ENCODE measurements at regions not wholly inside any gene's neighbourhood (a gene's known extent, or its start where the extent isn't known, plus 50 kb on each side); places are given as distances from the start of the nearest gene placed in this dataset.

DNA sequence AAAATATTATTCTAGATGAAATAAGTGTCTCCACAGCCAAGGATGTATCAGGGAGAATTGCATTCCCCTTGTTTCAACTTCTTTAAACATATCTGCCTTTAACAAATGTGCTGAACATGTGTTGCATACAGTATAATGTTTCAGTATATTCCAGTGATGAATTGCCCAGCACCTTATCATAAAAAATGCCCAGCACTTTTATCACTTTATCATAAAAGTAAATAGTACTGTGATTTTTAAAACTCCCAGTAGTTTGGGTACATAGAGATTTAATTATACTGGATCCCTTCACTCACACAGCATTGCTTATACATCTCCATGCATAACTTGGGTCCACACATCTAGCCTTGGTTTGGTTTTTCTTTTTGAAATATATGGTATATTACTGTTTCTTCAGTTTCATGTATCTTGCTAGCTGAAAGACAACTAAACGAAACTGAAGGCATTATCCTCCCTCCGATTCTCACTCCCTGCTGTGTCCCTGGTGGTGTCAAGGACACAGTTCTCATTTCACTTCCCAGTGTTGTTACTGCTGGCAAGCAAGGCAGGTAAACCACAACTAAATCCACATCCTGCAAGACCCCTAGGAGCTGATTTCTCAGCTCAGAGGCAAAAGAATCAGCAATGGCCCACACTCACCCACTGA is 118.2 kb upstream of the SLC44A3 start:
- DNase-seq, result no peak

DNA sequence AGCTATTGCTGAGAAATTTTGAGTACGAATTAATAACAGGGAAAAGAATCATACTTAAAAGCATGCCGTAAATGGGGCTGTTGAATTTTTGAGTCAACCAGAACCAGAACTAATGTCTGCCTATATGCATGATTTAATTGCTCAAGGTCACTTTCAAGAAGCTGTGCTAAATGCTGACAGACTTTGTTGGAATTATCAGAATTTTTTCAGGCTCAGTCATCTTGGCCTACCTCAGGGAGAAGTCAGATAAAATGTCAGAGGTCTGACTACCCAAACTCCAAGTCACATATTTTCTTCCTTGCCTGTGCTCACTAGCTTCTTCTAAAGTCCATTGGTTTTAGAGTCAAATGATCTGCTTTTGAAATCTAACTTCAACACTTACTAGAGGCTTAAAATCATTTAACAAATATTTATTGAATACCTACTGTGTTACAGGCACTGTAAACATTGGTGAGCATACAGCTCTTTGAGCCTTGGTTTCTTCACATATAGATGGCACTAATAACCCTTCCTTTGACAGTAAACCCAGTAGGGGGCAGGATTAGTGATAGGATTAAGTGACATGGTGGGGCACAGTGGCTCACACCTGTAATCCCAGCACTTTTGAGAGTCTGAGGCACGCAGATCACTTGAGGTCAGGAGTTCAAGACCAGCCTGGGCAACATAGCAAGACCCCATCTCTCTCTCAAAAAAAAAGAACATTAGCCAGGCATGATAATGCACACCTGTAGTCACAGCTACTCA is 121.2 kb upstream of the SLC44A3 start:
- no peak for DNase-seq

- no peak for DNase-seq
Measured at GRCh38 chr1:94698356-94698755, 121.8 kb upstream of the SLC44A3 start.

DNA sequence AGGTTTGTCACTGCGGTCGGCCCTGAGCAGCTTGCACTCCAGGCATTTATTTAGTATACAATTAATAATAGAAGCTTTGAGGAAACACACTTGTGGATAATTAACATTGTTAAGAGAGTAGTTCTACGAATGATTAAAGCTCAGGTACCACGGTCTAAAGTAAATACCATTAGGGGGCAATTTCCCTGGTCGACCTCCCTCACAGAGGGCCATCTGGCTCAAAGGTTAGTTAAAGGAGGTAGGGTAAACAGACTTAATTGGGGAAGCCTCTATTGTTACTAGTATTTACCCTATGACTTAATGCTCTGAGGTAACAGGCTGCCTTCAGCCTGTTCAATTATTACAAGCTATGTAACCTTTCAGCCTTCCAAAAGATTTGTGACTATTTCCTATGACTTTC is 122.3 kb upstream of the SLC44A3 start:
- DNase-seq, result no peak

DNA sequence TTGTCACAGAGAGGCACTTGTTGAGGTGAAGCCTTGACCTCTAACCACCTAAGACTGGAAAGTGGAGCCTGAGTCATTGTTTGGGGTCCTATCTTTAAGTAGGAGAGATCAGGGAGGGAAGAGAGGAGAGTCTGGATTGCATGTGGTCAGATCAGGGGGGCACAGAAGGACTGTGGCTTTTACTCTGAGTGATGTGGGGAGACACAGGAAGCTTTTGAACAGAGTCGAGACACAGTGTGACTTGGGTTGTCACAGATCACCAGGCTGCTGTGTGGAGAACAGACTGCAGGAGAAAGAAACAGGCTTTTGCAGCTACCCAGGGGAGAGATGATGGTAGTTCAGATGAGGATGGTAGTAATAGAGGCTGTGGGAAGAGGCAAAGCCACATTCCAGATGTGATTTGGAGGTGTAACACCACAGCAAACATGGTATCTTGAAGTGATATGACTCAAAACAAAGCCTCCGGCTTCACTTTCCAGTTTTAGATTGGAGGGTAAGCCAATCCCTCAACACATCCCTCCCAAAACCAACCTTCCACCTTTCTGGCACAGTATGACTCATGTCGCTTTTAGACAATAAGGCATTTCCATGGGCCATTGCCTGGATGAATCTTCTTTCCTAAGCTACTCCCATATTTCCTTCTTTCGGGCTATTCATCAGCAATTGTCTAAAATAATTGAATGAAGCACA is 125.8 kb upstream of the SLC44A3 start:
- no peak for DNase-seq

GRCh38 chr1:94693435-94693834 is 126.7 kb upstream of the SLC44A3 start:
- no peak for DNase-seq

DNA sequence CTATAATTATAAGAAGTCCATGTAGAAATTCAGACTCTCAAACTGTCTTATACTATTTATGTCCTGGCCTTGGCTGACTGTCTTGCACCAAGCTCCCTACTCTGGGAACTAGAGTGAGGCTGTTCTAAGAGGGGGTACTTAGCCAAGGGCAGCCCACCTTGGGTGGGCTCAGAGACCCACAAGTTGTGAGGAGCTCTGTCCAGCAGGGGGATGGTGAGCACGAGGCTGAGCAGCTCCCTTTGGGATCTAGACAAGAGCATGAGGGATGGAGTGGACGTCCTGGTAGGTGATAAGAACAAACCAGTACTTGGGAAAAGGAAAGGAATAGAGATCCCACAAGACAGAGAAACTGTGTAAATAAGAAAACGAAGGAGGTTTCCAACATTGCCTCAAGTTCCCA is 127.1 kb upstream of the SLC44A3 start:
- no peak for DNase-seq

DNA sequence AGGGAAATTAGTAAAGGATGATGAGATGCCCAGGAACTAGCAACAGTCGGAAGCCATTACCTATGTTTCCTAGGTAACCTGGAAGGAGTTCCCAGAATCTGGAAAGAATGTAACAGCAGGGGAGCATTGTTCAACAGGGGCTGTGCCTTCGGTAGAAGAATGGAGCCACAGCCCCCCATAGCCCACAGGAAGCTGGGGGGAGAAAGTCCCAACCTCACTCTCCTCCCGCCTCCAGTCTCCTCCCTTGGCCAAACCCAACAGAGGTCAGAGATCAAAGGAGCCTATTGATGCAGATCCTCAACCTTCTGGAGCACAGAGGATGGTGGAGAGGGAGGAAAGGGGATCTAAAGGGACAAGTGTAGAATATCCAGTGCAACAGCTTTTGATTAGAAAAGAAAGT is 131.5 kb upstream of the SLC44A3 start:
- DNase-seq, result no peak

DNA sequence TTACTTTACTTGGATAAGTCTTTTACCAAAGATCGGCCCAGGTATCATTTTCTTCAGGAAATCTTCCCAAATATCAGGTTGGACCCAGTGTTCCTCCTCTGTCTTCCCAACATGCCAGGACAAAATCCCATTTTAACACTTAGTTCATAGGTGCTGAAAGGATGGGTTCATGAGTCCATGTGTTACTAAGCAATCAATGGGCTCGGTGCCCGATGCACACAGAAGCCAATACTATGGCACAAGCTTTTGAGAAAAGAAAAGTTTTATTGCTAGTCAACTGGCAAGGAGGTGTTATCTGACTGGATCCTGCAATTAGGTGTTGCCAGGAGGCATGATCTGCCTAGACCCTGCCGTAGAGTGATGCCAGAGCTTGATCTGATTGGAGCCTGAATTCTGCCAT is 133.3 kb upstream of the SLC44A3 start:
- no peak for DNase-seq

DNA sequence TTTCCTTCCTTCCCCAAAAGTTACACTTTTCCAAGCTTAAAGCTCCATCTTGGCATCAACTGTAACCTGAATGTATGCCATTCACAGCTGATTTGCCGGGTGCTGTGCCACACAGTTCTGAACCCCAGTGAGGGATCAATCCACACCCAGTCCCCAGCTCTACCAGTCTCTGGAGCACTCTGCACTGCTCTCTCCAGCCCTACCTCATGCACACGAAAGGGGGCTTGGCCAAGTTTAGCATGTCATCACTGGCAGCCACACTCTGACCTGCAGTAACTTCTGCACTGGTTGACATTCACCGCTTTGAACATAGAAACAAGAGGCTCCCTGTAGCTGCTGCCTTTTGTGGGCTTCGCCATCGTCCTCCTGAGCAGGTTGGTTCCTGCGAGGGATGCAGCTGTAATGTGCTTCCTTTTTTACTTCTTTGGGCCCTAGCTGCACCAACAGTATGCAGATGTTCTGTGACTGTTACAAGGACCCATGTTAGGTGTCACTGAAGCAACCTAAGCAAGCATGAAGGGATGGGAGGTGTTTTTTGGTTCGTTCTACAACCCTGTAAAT is 135.4 kb upstream of the SLC44A3 start:
- DNase-seq, result no peak

- DNase-seq, result no peak
Measured at GRCh38 chr1:94683886-94684285, 136.3 kb upstream of the SLC44A3 start.

DNA sequence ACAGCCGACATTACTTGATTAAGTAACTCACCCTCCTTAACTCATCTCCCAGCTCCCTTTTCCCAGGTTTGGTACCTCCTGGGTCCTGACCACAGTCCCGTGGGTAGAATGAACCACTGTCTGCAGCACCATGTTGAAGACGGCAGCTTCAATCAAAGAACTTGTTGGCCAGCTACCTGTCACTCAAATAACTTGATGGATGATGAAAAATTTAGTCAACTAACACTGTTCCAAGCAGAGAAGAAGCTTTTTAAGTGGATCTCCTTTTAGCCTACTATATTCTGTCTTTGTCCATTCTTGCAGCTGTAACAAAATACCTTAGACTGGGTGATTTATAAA is 138.4 kb upstream of the F3 start:
- DNase-seq, result no peak

DNA sequence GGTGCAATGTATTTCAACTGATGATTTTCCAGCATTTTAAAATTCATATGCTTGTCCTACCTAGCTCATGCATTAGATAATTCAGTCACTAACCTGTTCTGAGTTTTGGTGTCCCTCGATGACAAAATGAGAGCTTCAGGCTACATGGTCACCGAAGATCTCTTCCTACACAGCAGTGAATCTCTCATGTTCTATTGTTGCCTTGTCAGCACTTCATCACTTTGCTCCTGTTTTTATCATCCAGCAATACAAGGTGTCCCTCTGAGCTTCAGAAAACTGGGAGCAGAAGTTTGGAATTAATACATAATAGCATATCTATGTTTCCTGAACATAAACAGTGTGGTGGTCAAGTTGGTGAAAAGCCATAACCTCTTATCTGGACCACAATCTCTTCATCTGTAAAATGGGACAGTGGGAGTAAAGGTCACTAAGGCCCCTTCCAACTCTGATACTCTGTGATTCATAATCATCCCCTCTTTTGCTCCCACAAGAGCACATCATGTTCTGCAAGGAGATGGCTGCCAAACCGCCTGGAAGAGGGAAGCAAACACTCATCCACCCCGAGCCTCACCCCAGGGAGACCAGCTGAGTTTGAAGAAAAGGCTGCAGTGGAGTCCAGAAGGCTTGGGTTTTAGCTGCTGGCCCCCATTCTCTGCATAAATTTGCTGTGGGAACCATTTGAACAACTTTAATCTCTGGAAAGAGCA is 137.9 kb upstream of the F3 start:
- no peak for DNase-seq

- DNase-seq, result no peak
Measured at GRCh38 chr1:94678202-94678848, 136.8 kb upstream of the F3 start.

- no peak for DNase-seq
Measured at GRCh38 chr1:94677714-94678113, 136.2 kb upstream of the F3 start.

DNA sequence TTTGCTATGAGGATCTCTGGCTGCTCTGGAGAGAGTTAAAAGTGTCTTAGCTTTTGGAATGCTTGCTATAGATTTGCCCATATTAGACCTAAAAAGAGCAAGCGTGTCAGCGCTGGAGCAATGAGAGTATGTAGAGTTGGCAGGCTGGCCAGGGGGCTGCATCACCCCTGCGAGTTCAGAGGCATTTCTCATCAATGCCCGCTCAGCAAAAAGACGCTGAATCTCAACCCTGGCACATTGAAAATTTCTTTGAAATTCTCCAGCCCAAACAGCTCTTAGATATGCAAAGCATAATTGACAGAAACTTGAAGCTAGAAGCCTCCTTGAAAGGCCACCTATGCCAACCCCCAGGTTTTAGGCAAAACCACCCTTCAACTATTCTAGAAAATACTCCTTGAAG is 135.5 kb upstream of the F3 start:
- DNase-seq, result no peak

GRCh38 chr1:94676686-94677085 is 135.1 kb upstream of the F3 start:
- no peak for DNase-seq

DNA sequence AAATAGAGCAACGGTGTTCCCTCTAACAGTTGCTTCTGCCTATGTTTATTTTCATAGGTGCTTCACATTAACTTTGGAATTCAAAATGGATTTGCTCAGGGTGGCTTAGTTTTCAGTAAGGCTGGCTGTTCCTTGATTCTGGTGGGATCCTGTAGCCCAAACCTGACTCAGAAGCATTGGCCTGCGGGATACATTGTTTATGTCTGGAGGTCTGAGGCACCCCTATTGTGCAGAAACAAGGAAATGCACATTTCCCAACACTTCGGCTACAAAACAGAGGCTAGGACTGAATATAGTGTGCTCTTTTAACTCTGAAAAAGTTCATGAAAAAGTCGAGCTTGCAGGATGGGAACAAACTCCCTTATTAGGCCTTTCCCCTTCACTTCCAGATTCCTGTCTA is 133.8 kb upstream of the F3 start:
- no peak for DNase-seq

- DNase-seq, result no peak
Measured at GRCh38 chr1:94674876-94675275, 133.3 kb upstream of the F3 start.

DNA sequence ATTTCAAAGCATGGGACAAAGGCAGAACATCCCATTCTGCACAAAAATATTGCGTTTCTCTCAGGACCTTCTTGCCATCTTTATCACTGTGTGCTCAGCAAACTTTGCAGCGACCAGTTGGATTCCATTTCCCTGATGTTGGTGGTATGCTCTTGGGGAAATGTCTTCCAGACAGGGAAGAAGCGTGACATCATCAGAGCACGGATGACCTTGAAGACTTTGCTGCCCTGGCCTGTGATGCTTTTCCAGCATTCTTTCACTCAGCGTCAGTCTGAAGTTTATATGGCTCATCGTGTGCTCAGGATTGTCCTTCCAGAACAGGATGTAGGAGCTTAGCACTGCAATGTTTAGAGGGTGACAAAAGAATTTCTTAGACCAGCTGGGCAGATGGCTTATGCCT is 131.4 kb upstream of the F3 start:
- no peak for DNase-seq

DNA sequence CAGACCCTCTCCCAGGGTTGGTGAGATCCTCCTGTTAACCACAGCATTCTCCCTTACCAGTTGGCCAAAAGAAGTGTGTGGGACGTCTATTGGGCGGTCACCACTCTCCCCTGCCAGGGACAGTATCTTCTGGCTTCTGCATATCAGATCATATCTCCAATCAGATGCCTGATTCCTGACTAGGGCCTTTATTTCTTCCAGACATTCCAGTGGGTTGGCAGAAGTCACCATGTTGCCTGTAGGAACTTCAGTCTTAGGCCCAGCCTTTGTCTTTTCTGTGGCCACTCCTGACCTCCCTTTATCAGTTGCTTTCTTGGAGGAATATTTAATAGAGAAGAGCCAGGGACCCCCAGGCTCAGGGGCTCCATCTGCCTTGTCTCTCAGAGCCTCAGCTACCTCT is 130.4 kb upstream of the F3 start:
- no peak for DNase-seq

DNA sequence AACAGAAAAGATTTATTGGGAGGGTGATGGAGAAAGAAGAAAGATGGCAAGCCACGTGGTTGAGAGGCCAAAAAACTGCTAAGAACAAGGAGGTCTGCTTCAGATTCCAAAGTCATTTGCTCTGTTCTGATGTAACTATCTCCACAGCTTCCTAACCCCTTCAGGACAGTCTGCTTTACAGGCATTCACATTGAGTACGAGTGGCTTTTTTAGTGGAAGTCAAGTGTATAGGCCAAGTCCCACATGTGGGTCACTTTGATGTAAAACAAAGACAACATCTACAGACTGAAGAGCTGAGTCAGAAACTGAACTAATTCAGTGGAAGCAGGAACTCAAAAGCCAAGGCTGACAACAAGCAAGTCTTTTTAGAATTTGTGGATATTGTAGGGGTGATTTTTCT is 128.7 kb upstream of the F3 start:
- no peak for DNase-seq

GRCh38 chr1:94669198-94669597 is 127.6 kb upstream of the F3 start:
- DNase-seq, result no peak

All from CD4-positive, alpha-beta T cell treated with Interleukin-4 for 1 hour (primary cell).